ENCODE measurements at regions not wholly inside any gene's neighbourhood (a gene's known extent, or its start where the extent isn't known, plus 50 kb on each side); places are given as distances from the start of the nearest gene placed in this dataset.

- no peaks in the 10 kb centered on the region for H3K9me3 ChIP-seq
- H3K4me1 ChIP-seq: no peaks in the 10 kb centered on the region
- intact Hi-C loops (cut with DNase I; ENCODE audit: low total_unique reads): no loop called here
Measured at GRCh38 chr6:95841560-95841959, 174.2 kb upstream of the FUT9 start.

GRCh38 chr6:95846652-95847051 is 169.1 kb upstream of the FUT9 start:
- TF ChIP-seq POLR2A (IDR thresholded peaks at IDR 0.05) (no peak), POLR2AphosphoS5 (IDR thresholded peaks at IDR 0.05) (no peak)
- TF ChIP-seq, protein P1, sequence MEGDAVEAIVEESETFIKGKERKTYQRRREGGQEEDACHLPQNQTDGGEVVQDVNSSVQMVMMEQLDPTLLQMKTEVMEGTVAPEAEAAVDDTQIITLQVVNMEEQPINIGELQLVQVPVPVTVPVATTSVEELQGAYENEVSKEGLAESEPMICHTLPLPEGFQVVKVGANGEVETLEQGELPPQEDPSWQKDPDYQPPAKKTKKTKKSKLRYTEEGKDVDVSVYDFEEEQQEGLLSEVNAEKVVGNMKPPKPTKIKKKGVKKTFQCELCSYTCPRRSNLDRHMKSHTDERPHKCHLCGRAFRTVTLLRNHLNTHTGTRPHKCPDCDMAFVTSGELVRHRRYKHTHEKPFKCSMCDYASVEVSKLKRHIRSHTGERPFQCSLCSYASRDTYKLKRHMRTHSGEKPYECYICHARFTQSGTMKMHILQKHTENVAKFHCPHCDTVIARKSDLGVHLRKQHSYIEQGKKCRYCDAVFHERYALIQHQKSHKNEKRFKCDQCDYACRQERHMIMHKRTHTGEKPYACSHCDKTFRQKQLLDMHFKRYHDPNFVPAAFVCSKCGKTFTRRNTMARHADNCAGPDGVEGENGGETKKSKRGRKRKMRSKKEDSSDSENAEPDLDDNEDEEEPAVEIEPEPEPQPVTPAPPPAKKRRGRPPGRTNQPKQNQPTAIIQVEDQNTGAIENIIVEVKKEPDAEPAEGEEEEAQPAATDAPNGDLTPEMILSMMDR (IDR thresholded peaks at IDR 0.05): no peak
- Histone ChIP-seq H3K36me3 (no peaks in the 10 kb centered on the region), H3K4me3 (no peak overlapping the region), H3K27me3 (no peaks in the 10 kb centered on the region), H3K9me3 (no peaks in the 10 kb centered on the region), H3K27ac (no peak overlapping the region), H3K4me1 (no peaks in the 10 kb centered on the region)
- no peak for DNase-seq (ENCODE audit: low spot score in 2 of 2)
- intact Hi-C loops (cut with DNase I; ENCODE audit: low total_unique reads): no loop called here

More at GRCh38 chr6:95841560-95841959, 174.2 kb upstream of the FUT9 start:
- no peak for DNase-seq (ENCODE audit: low spot score in 2 of 2)
- no peaks in the 10 kb centered on the region for H3K27me3 ChIP-seq
- no peak overlapping the region for H3K4me3 ChIP-seq
- H3K36me3 ChIP-seq: no peaks in the 10 kb centered on the region
- TF ChIP-seq POLR2AphosphoS5 (IDR thresholded peaks at IDR 0.05) (no peak), POLR2A (IDR thresholded peaks at IDR 0.05) (no peak)
- TF ChIP-seq, protein P1 (IDR thresholded peaks at IDR 0.05): no peak
- H3K27ac ChIP-seq: no peak overlapping the region

GRCh38 chr6:95847061-95847460 is 168.7 kb upstream of the FUT9 start:
- H3K36me3 ChIP-seq: no peaks in the 10 kb centered on the region

DNA sequence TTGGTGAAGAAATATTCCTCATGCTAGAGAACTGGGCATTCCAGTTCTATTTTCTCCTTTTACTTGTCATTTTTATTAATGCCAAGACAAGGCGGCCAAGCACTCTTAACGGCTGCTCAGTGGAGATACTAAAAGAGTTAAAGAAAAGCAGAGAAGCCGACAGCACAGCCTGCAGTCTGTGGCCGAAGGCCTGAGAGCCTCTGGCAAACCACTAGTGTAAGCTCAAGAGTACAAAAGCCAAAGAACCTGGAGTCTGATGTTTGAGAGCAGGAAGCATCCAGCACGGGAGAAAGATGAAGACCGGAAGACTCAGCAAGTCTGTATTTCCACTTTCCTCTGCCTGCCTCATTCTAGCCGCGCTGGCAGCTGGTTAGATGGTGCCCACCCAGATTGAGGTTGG is 167.1 kb upstream of the FUT9 start:
- Histone ChIP-seq H3K36me3 (no peaks in the 10 kb centered on the region), H3K27ac (no peak overlapping the region), H3K4me3 (no peak overlapping the region), H3K4me1 (no peaks in the 10 kb centered on the region), H3K27me3 (no peaks in the 10 kb centered on the region), H3K9me3 (no peaks in the 10 kb centered on the region)
- no peak for DNase-seq (ENCODE audit: low spot score in 2 of 2)
- TF ChIP-seq POLR2A (IDR thresholded peaks at IDR 0.05): no peak
- intact Hi-C loops (cut with DNase I; ENCODE audit: low total_unique reads): no loop called here

More at GRCh38 chr6:95847061-95847460, 168.7 kb upstream of the FUT9 start:
- intact Hi-C loops (cut with DNase I; ENCODE audit: low total_unique reads): no loop called here
- no peaks in the 10 kb centered on the region for H3K9me3 ChIP-seq
- TF ChIP-seq POLR2AphosphoS5 (IDR thresholded peaks at IDR 0.05) (no peak), POLR2A (IDR thresholded peaks at IDR 0.05) (no peak)
- TF ChIP-seq, protein P1 (IDR thresholded peaks at IDR 0.05): no peak
- H3K4me1 ChIP-seq: no peaks in the 10 kb centered on the region
- no peaks in the 10 kb centered on the region for H3K27me3 ChIP-seq
- H3K4me3 ChIP-seq: no peak overlapping the region
- DNase-seq (ENCODE audit: low spot score in 2 of 2): no peak
- no peak overlapping the region for H3K27ac ChIP-seq

DNA sequence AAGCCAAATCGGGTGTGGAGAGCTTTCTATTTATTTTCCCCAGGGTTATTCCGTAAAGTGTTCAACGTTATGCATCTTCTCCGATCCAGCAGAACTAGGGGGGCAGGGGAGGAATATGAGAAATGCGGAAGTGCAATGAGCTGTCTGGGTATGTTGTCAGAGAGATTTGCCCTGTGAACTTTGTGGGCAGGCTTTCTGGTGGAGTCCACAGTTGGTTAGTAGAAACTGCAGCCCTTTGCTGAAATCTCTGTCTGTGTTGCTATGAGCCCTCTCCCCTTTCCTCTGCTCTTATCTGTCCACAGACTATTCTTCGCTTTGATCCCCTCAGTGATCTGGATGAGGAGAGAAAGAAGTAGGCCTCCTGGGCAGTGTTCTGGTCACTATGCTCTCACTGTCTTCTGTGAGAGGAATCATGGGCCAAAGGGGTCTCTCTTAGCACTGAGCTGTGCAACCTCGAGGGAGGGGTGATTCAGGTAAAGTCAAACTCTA is 158.9 kb upstream of the FUT9 start:
- intact Hi-C loops (cut with DNase I; ENCODE audit: low total_unique reads): no loop called here
- H3K4me1 ChIP-seq: no peaks in the 10 kb centered on the region
- H3K36me3 ChIP-seq: no peaks in the 10 kb centered on the region
- H3K27me3 ChIP-seq: no peaks in the 10 kb centered on the region
- no peak overlapping the region for H3K4me3 ChIP-seq
- no peak for TF ChIP-seq POLR2A (IDR thresholded peaks at IDR 0.05)
- no peak for TF ChIP-seq POLR2AphosphoS5 (IDR thresholded peaks at IDR 0.05)
- TF ChIP-seq, protein P1 (IDR thresholded peaks at IDR 0.05): no peak
- DNase-seq (ENCODE audit: low spot score in 2 of 2): no peak
- H3K9me3 ChIP-seq: peaks cover 0 to 4% of the 10 kb centered on the region in 2 donors
- no peak overlapping the region for H3K27ac ChIP-seq

DNA sequence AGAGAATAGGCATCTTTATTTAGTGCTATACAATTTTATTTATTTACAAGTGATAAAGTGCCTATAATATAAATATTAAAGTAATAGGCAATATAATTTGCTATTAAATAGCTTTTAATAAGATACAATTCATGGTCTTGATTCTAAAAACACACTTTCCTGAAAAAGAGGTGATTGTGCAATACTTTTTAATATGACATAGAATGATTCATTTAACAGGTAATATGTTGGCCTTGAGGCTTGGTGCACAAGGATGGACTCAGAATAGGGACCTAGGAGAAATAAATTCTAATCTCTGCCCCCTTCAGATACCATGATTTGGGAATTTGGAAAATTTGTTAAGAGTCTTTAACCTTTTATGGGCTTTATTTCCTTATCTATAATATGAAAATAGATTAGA is 149.9 kb upstream of the FUT9 start:
- intact Hi-C loops (cut with DNase I; ENCODE audit: low total_unique reads): no loop called here
- H3K27ac ChIP-seq: no peak overlapping the region
- no peaks in the 10 kb centered on the region for H3K27me3 ChIP-seq
- H3K36me3 ChIP-seq: no peaks in the 10 kb centered on the region
- no peaks in the 10 kb centered on the region for H3K4me1 ChIP-seq
- no peak for DNase-seq (ENCODE audit: low spot score in 2 of 2)
- TF ChIP-seq POLR2A (IDR thresholded peaks at IDR 0.05) (no peak), POLR2AphosphoS5 (IDR thresholded peaks at IDR 0.05) (no peak)
- TF ChIP-seq, protein P1 (IDR thresholded peaks at IDR 0.05): no peak
- no peak overlapping the region for H3K4me3 ChIP-seq
- H3K9me3 ChIP-seq: no peaks in the 10 kb centered on the region
